ENCODE measurements at regions not wholly inside any gene's neighbourhood (a gene's known extent, or its start where the extent isn't known, plus 50 kb on each side); places are given as distances from the start of the nearest gene placed in this dataset.
"Not testable (repeated sequence)": the region's sequence is repeated elsewhere in the genome, so short reads cannot be mapped to it uniquely, and the experiment has no call there.

GRCh38 chr6:99668036-99668705 lies 61.5 kb downstream of the PRDM13 start:
- Histone ChIP-seq H3K27me3 (ENCODE audit: control insufficient read depth, insufficient read depth, low read length) (no peaks in the 10 kb centered on the region), H3K9me3 (ENCODE audit: control insufficient read depth, insufficient read depth, low read length) (no peaks in the 10 kb centered on the region), H3K4me3 (ENCODE audit: low read depth, low read length) (no peak overlapping the region), H3K4me1 (ENCODE audit: control insufficient read depth, insufficient read depth, low read length) (peaks cover 9% of the 10 kb centered on the region), H3K9ac (ENCODE audit: low read depth, low read length) (no peak overlapping the region), H3K36me3 (ENCODE audit: control insufficient read depth, insufficient read depth, low read length) (no peaks in the 10 kb centered on the region)

GRCh38 chr6:99689916-99690685 lies 83.5 kb downstream of the PRDM13 start:
- no peak overlapping the region for H3K4me3 ChIP-seq (ENCODE audit: low read depth, low read length)
- no peak overlapping the region for H3K9ac ChIP-seq (ENCODE audit: low read depth, low read length)
- H3K4me1 ChIP-seq (ENCODE audit: control insufficient read depth, insufficient read depth, low read length) = no peaks in the 10 kb centered on the region
- H3K27me3 ChIP-seq (ENCODE audit: control insufficient read depth, insufficient read depth, low read length) = no peaks in the 10 kb centered on the region
- no peaks in the 10 kb centered on the region for H3K36me3 ChIP-seq (ENCODE audit: control insufficient read depth, insufficient read depth, low read length)
- H3K9me3 ChIP-seq (ENCODE audit: control insufficient read depth, insufficient read depth, low read length) = no peaks in the 10 kb centered on the region

DNA sequence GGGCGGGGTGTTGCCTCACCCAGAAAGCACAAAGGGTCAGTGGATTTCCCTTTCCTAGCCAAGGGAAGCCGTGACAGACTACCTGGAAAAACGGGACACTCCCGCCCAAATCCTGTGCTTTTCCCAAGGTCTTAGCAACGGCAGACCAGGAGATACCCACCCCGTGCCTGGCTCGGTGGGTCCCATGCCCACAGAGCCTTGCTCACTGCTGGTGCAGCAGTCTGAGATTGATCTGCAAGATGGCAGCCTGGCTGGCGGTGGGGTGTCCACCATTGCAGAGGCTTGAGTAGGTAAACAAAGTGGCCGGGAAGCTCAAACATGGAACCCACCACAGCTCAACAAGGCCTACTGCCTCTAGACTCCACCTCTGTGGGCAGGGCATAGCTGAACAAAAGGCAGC lies 95.7 kb downstream of the PRDM13 start:
- not testable (repeated sequence) for H3K9me3 ChIP-seq (ENCODE audit: control insufficient read depth, insufficient read depth, low read length); H3K36me3 ChIP-seq (ENCODE audit: control insufficient read depth, insufficient read depth, low read length); H3K9ac ChIP-seq (ENCODE audit: low read depth, low read length); H3K27me3 ChIP-seq (ENCODE audit: control insufficient read depth, insufficient read depth, low read length); H3K4me1 ChIP-seq (ENCODE audit: control insufficient read depth, insufficient read depth, low read length); H3K4me3 ChIP-seq (ENCODE audit: low read depth, low read length)

GRCh38 chr6:99709062-99709461 lies 102.4 kb downstream of the PRDM13 start:
- H3K27me3 ChIP-seq (ENCODE audit: control insufficient read depth, insufficient read depth, low read length) = no peaks in the 10 kb centered on the region
- H3K36me3 ChIP-seq (ENCODE audit: control insufficient read depth, insufficient read depth, low read length) = no peaks in the 10 kb centered on the region
- H3K4me3 ChIP-seq (ENCODE audit: low read depth, low read length) = no peak overlapping the region
- H3K9ac ChIP-seq (ENCODE audit: low read depth, low read length) = no peak overlapping the region
- H3K4me1 ChIP-seq (ENCODE audit: control insufficient read depth, insufficient read depth, low read length) = no peaks in the 10 kb centered on the region
- H3K9me3 ChIP-seq (ENCODE audit: control insufficient read depth, insufficient read depth, low read length) = no peaks in the 10 kb centered on the region

- Histone ChIP-seq H3K4me1 (ENCODE audit: control insufficient read depth, insufficient read depth, low read length) (no peaks in the 10 kb centered on the region), H3K9me3 (ENCODE audit: control insufficient read depth, insufficient read depth, low read length) (no peaks in the 10 kb centered on the region), H3K36me3 (ENCODE audit: control insufficient read depth, insufficient read depth, low read length) (no peaks in the 10 kb centered on the region), H3K27me3 (ENCODE audit: control insufficient read depth, insufficient read depth, low read length) (no peaks in the 10 kb centered on the region), H3K4me3 (ENCODE audit: low read depth, low read length) (no peak overlapping the region), H3K9ac (ENCODE audit: low read depth, low read length) (no peak overlapping the region)
Measured at GRCh38 chr6:99711302-99711701, 104.7 kb downstream of the PRDM13 start.

- Histone ChIP-seq H3K36me3 (ENCODE audit: control insufficient read depth, insufficient read depth, low read length) (no peaks in the 10 kb centered on the region), H3K4me3 (ENCODE audit: low read depth, low read length) (no peak overlapping the region), H3K9ac (ENCODE audit: low read depth, low read length) (no peak overlapping the region), H3K4me1 (ENCODE audit: control insufficient read depth, insufficient read depth, low read length) (no peaks in the 10 kb centered on the region), H3K27me3 (ENCODE audit: control insufficient read depth, insufficient read depth, low read length) (no peaks in the 10 kb centered on the region), H3K9me3 (ENCODE audit: control insufficient read depth, insufficient read depth, low read length) (no peaks in the 10 kb centered on the region)
Measured at GRCh38 chr6:99711925-99712324, 105.3 kb downstream of the PRDM13 start.

GRCh38 chr6:99712519-99712918 lies 105.9 kb downstream of the PRDM13 start:
- Histone ChIP-seq H3K9me3 (ENCODE audit: control insufficient read depth, insufficient read depth, low read length) (no peaks in the 10 kb centered on the region), H3K9ac (ENCODE audit: low read depth, low read length) (no peak overlapping the region), H3K4me3 (ENCODE audit: low read depth, low read length) (no peak overlapping the region), H3K4me1 (ENCODE audit: control insufficient read depth, insufficient read depth, low read length) (no peaks in the 10 kb centered on the region), H3K36me3 (ENCODE audit: control insufficient read depth, insufficient read depth, low read length) (no peaks in the 10 kb centered on the region), H3K27me3 (ENCODE audit: control insufficient read depth, insufficient read depth, low read length) (no peaks in the 10 kb centered on the region)

DNA sequence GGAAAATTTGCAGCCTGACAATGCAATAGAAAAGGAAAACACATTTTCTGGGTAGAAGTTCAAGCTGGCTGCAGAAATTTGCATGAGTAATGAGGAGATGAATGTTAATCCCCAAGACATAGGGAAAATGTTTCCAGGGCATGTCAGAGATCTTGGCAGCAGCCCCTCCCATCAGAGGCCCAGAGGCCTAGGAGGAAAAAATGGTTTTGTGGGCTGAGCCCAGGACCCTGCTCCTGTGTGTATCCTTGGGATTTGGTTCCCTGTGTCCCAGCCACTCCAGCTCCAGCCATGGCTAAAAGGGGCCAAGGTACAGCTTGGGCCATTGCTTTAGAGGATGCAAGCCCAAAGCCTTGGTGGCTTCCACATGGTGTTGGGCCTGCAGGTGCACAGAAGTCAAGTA lies 115.4 kb downstream of the PRDM13 start:
- H3K4me1 ChIP-seq (ENCODE audit: control insufficient read depth, insufficient read depth, low read length); H3K9ac ChIP-seq (ENCODE audit: low read depth, low read length); H3K9me3 ChIP-seq (ENCODE audit: control insufficient read depth, insufficient read depth, low read length); H3K4me3 ChIP-seq (ENCODE audit: low read depth, low read length); H3K36me3 ChIP-seq (ENCODE audit: control insufficient read depth, insufficient read depth, low read length); H3K27me3 ChIP-seq (ENCODE audit: control insufficient read depth, insufficient read depth, low read length): not testable (repeated sequence)

DNA sequence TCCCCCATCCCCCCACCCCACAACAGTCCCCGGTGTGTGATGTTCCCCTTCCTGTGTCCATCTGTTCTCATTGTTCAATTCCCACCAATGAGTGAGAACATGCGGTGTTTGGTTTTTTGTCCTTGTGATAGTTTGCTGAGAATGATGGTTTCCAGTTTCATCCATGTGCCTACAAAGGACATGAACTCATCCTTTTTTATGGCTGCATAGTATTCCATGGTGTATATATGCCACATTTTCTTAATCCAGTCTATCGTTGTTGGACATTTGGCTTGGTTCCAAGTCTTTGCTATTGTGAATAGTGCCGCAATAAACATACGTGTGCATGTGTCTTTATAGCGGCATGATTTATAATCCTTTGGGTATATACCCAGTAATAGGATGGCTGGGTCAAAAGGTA lies 123.6 kb downstream of the PRDM13 start:
- not testable (repeated sequence) for H3K9ac ChIP-seq (ENCODE audit: low read depth, low read length); H3K27me3 ChIP-seq (ENCODE audit: control insufficient read depth, insufficient read depth, low read length); H3K9me3 ChIP-seq (ENCODE audit: control insufficient read depth, insufficient read depth, low read length); H3K36me3 ChIP-seq (ENCODE audit: control insufficient read depth, insufficient read depth, low read length); H3K4me1 ChIP-seq (ENCODE audit: control insufficient read depth, insufficient read depth, low read length); H3K4me3 ChIP-seq (ENCODE audit: low read depth, low read length)

DNA sequence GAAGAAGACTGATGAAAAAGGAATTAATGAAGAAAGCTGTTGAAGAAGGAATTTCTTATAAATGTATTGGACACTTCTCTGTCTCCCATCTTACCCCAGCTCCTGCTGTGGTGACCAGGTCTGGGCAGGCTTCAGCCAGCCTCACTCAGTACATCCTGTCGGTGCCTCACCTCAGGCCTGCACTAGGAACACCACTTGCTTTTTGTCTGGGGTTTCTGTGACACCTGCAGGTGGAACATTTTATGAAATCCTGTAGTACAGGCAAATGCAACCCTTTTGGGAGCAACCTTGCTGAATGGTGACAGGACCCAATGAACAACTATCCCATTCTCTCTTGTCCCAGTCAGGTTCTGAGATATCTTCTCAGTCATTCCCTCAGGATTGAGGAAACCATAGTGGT lies 129.7 kb downstream of the PRDM13 start:
- Histone ChIP-seq H3K27me3 (ENCODE audit: control insufficient read depth, insufficient read depth, low read length) (peaks cover 2% of the 10 kb centered on the region), H3K9me3 (ENCODE audit: control insufficient read depth, insufficient read depth, low read length) (no peaks in the 10 kb centered on the region), H3K9ac (ENCODE audit: low read depth, low read length) (no peak overlapping the region), H3K4me3 (ENCODE audit: low read depth, low read length) (no peak overlapping the region), H3K36me3 (ENCODE audit: control insufficient read depth, insufficient read depth, low read length) (no peaks in the 10 kb centered on the region), H3K4me1 (ENCODE audit: control insufficient read depth, insufficient read depth, low read length) (no peaks in the 10 kb centered on the region)

DNA sequence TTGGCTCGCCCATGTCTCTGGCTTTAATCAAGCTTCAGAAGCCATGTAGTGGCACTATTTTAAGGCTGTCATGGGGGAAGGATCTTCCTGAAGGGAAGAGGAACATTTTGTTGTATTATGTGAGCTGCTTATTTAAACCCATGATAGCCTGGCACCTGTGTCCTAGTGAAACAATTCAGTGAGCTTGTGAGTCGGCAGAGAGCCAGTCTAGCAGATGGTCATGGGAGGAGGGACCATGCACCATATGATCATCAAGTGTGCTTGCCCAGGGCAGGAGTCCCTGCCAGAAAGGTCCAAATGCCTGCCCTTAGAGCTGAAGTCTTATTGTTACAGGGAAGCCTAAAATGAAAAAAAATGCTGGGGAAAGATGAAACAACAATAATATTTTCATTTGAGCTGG lies 132.9 kb downstream of the PRDM13 start:
- Histone ChIP-seq H3K9me3 (ENCODE audit: control insufficient read depth, insufficient read depth, low read length) (no peaks in the 10 kb centered on the region), H3K27me3 (ENCODE audit: control insufficient read depth, insufficient read depth, low read length) (peaks cover 2% of the 10 kb centered on the region), H3K36me3 (ENCODE audit: control insufficient read depth, insufficient read depth, low read length) (no peaks in the 10 kb centered on the region), H3K4me1 (ENCODE audit: control insufficient read depth, insufficient read depth, low read length) (no peaks in the 10 kb centered on the region), H3K4me3 (ENCODE audit: low read depth, low read length) (no peak overlapping the region), H3K9ac (ENCODE audit: low read depth, low read length) (no peak overlapping the region)

DNA sequence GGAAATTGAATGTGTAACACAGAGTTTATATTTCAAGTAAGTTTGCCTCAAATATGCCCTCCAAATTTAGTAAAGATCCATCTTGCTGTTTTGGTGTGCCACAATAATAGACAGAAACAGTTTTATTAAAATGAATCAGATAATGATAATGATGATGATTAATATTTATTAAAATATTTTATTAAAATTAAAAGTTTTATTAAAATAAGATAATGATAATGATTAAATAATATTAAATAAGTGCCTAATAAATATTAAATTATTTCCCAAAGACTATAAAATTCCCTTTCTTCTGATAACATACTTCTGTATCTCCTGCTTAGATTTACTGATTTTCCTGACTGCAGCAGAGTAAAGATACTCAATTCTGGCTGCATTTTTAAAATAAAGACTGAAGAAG lies 134.5 kb downstream of the PRDM13 start:
- Histone ChIP-seq H3K9ac (ENCODE audit: low read depth, low read length) (no peak overlapping the region), H3K36me3 (ENCODE audit: control insufficient read depth, insufficient read depth, low read length) (no peaks in the 10 kb centered on the region), H3K4me1 (ENCODE audit: control insufficient read depth, insufficient read depth, low read length) (no peaks in the 10 kb centered on the region), H3K9me3 (ENCODE audit: control insufficient read depth, insufficient read depth, low read length) (no peaks in the 10 kb centered on the region), H3K27me3 (ENCODE audit: control insufficient read depth, insufficient read depth, low read length) (peaks cover 2% of the 10 kb centered on the region), H3K4me3 (ENCODE audit: low read depth, low read length) (no peak overlapping the region)
